Choroid plexus epithelial cell (primary cell): ENCODE measurements at regions not wholly inside any gene's neighbourhood (a gene's known extent, or its start where the extent isn't known, plus 50 kb on each side); places are given as distances from the start of the nearest gene placed in this dataset.

Source experiments
- DNase-seq: peaks from one replicate; pipeline ENCODE4 v3.0.0-alpha.2; 2010; ENCODE audit warnings: low read depth
- H3K4me3 ChIP-seq: 2 replicates; pipeline ENCODE4 v1.5.1; 2011; ENCODE audit warnings: low read depth, mild to moderate bottlenecking, control low read depth, low read length, moderate library complexity
- TF ChIP-seq, protein P1 (sequence below): conservative IDR thresholded peaks from 2 replicates; pipeline ENCODE4 v1.5.1; 2011; ENCODE audit warnings: low read depth, mild to moderate bottlenecking, control low read depth, inconsistent platforms, low read length, moderate library complexity

DNA sequence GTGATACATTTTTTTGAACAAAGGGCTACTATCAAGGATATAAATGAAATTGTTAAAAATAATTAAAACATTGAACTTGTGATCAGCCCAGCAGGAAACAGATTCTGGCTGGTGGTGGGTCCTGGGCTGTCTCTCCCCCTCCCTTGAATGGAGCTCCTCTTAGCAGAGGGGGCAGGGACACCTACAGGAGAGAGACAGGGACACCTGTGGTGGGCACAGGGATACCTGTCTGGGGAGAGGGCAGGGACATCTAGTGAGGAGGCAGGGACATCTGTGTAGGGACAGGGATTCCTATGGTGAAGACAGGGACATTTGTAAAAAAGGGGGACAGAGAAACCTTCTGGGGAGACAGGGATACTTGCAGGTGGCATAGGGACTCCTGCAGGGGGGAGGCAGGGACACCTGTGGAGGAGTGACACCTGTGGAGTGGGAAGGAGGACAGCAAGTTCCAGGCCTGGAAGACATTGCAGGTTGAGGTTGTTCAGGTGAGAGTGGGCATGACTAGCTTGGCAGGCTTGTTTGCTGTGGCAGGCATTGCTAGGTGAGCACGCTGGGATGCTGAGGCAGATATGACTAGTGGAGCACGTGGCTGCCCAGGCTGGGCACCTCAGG, 264.2 kb downstream of the IRX2 start:
- no peak for DNase-seq
- no peak overlapping the region for H3K4me3 ChIP-seq
- TF ChIP-seq, protein P1, sequence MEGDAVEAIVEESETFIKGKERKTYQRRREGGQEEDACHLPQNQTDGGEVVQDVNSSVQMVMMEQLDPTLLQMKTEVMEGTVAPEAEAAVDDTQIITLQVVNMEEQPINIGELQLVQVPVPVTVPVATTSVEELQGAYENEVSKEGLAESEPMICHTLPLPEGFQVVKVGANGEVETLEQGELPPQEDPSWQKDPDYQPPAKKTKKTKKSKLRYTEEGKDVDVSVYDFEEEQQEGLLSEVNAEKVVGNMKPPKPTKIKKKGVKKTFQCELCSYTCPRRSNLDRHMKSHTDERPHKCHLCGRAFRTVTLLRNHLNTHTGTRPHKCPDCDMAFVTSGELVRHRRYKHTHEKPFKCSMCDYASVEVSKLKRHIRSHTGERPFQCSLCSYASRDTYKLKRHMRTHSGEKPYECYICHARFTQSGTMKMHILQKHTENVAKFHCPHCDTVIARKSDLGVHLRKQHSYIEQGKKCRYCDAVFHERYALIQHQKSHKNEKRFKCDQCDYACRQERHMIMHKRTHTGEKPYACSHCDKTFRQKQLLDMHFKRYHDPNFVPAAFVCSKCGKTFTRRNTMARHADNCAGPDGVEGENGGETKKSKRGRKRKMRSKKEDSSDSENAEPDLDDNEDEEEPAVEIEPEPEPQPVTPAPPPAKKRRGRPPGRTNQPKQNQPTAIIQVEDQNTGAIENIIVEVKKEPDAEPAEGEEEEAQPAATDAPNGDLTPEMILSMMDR: no peak

DNA sequence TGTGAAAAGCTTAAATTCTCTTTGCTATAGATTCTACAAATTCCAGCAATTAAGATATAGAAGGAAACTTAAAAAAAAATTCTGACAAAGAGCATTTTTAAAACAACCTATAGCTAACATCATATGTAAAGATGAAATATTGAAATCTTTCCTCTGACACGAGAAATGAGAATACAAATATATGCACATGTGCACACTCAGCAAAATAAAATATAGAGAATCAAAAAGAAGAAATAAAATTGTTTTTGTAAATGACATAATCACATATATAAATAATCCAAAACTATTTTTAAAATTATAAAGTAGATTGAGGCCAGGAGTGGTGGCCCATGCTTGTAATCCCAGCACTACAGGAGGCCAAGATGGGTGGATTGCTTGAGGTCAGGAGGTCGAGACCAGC, 265.1 kb downstream of the IRX2 start:
- TF ChIP-seq, protein P1: no peak
- no peak for DNase-seq
- H3K4me3 ChIP-seq: no peak overlapping the region

DNA sequence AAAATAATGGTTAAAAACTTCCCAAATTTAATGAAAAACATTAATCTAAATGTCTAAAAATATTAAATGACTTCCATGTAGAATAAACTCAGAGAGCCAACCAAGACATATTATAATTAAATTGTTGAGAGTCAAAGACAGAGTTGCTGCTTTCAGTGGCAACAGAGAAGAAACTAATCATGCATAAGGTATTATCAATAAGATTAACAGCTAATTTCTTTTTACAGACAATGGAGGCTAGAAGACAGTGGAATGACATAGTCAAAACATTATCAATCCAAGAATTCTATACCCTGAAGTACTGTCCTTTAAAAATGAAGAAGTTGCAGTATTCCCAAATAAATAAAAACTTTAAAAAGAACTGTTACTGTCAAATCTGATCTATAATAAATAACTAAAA, 268.7 kb downstream of the IRX2 start:
- DNase-seq: no peak
- H3K4me3 ChIP-seq: no peak overlapping the region
- TF ChIP-seq, protein P1: no peak

DNA sequence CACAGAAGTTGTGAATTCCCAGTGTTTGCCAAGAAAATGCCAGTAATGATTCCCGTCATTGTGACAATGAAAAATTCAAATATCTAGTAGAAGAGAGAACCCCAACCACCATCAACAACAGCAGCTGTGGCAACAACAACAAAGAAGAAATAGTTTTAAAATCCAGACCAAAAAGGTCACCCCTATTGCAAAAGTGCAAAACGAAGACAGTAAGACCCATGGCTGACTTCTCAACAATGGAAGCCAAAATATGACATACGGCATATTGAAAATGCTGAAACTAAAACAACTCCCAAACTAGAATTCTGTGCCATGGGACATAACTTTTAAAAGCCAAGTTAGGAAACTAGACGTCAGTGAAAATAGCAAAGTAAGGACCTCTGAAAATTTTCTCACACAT, 270.6 kb downstream of the IRX2 start:
- TF ChIP-seq, protein P1: no peak

DNA sequence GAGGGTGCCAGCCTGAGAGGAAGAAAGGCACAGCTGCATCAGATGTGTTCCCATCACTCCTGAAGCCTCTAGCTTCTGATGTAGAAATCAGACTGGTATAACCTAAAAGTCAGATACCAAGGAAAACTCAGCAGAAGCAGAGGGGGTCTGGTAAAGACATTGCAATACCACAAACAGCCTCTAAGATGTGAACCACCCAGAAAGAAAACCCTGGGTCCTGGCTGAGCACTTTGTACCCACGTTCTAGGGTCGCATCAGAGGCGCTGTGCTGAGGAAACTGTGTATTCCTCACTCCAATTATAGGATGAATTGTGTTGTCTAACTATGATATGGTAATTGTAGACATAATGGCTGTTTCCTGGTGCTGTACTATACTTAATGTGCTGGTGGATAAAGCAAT, 275.6 kb downstream of the IRX2 start:
- no peak overlapping the region for H3K4me3 ChIP-seq
- TF ChIP-seq, protein P1: no peak
- DNase-seq: no peak

More for the DNA sequence above, 270.6 kb downstream of the IRX2 start:
- no peak for DNase-seq
- no peak overlapping the region for H3K4me3 ChIP-seq

DNA sequence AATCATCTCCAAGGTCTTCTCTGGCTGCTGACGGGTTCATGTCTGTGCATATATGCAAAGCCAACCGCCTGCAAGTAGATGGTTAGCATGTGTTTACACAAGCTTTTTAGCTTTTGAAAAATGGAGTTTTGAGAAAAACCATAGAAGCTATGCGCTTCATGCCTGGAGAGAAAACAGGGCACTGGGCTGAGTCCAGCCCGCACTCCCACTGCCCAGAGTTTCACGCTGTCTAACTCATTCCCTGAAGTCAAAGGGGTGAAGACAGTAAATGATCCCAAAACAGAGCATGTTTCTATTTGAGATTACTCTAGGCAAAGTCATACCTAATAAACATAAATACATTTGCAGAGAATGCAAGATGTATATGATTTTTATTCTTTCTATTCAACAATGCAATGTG, 278.8 kb downstream of the IRX2 start:
- no peak for DNase-seq

More for the DNA sequence above, 278.8 kb downstream of the IRX2 start:
- TF ChIP-seq, protein P1: no peak
- no peak overlapping the region for H3K4me3 ChIP-seq
